ENCODE measurements at regions not wholly inside any gene's neighbourhood (a gene's known extent, or its start where the extent isn't known, plus 50 kb on each side); places are given as distances from the start of the nearest gene placed in this dataset.

- POLR2A ChIA-PET, result no interaction called here
- H3K27ac Mint-ChIP-seq, result no peak overlapping the region
- no peaks in the 10 kb centered on the region for H3K27me3 Mint-ChIP-seq
- no peaks in the 10 kb centered on the region for H3K36me3 Mint-ChIP-seq (ENCODE audit: low read depth)
- DNase-seq, result no peak
- H3K9me3 Mint-ChIP-seq, result no peaks in the 10 kb centered on the region
- no peak overlapping the region for H3K4me3 Mint-ChIP-seq
- CTCF ChIA-PET, result interaction anchor here (1.3 kb wide), 1 partner anchor 17 kb away, joined by 3 read pairs; no protein-coding TSS in a partner anchor
- no peaks in the 10 kb centered on the region for H3K4me1 Mint-ChIP-seq
These were observed 214.2 kb downstream of the SUDS3 start for GRCh38 chr12:118590406-118591150.

GRCh38 chr12:118603610-118604361 lies 227.4 kb downstream of the SUDS3 start:
- H3K4me3 Mint-ChIP-seq, result no peak overlapping the region
- ChIA-PET POLR2A (no interaction called here), CTCF (no interaction called here)

GRCh38 chr12:118606690-118607089 lies 230.3 kb downstream of the SUDS3 start:
- Mint-ChIP-seq H3K36me3 (ENCODE audit: low read depth) (no peaks in the 10 kb centered on the region), H3K4me3 (no peak overlapping the region), H3K27me3 (no peaks in the 10 kb centered on the region), H3K27ac (no peak overlapping the region), H3K9me3 (peaks cover 3% of the 10 kb centered on the region), H3K4me1 (no peaks in the 10 kb centered on the region)
- no peak for DNase-seq
- CTCF ChIA-PET, result no interaction called here
- POLR2A ChIA-PET, result no interaction called here

More at GRCh38 chr12:118603610-118604361, 227.4 kb downstream of the SUDS3 start:
- peaks cover 3% of the 10 kb centered on the region for H3K9me3 Mint-ChIP-seq
- H3K27ac Mint-ChIP-seq, result no peak overlapping the region
- no peaks in the 10 kb centered on the region for H3K27me3 Mint-ChIP-seq
- DNase-seq, result no peak
- no peaks in the 10 kb centered on the region for H3K4me1 Mint-ChIP-seq
- H3K36me3 Mint-ChIP-seq (ENCODE audit: low read depth), result no peaks in the 10 kb centered on the region

GRCh38 chr12:118607831-118608230 lies 231.5 kb downstream of the SUDS3 start:
- Mint-ChIP-seq H3K27me3 (no peaks in the 10 kb centered on the region), H3K36me3 (ENCODE audit: low read depth) (no peaks in the 10 kb centered on the region), H3K27ac (no peak overlapping the region), H3K4me1 (no peaks in the 10 kb centered on the region), H3K4me3 (no peak overlapping the region), H3K9me3 (peaks cover 3% of the 10 kb centered on the region)
- ChIA-PET POLR2A (no interaction called here), CTCF (interaction anchor here (0.6 kb wide), 1 partner anchor 646 kb away, joined by 5 read pairs; no protein-coding TSS in a partner anchor)
- no peak for DNase-seq

GRCh38 chr12:118608770-118609344 lies 232.5 kb downstream of the SUDS3 start:
- Mint-ChIP-seq H3K27me3 (no peaks in the 10 kb centered on the region), H3K9me3 (peaks cover 7% of the 10 kb centered on the region), H3K36me3 (ENCODE audit: low read depth) (no peaks in the 10 kb centered on the region), H3K4me1 (no peaks in the 10 kb centered on the region), H3K4me3 (no peak overlapping the region), H3K27ac (no peak overlapping the region)
- ChIA-PET CTCF (no interaction called here), POLR2A (no interaction called here)
- no peak for DNase-seq

- H3K36me3 Mint-ChIP-seq (ENCODE audit: low read depth), result no peaks in the 10 kb centered on the region
- H3K9me3 Mint-ChIP-seq, result peaks cover 7% of the 10 kb centered on the region
- H3K27me3 Mint-ChIP-seq, result no peaks in the 10 kb centered on the region
- no peak overlapping the region for H3K4me3 Mint-ChIP-seq
- DNase-seq, result no peak
- ChIA-PET POLR2A (interaction anchor here (0.6 kb wide), 1 partner anchor 427 kb away, joined by 3 read pairs; no protein-coding TSS in a partner anchor), CTCF (no interaction called here)
- no peaks in the 10 kb centered on the region for H3K4me1 Mint-ChIP-seq
- no peak overlapping the region for H3K27ac Mint-ChIP-seq
These were observed 234.9 kb downstream of the SUDS3 start for GRCh38 chr12:118611295-118611694.

- Mint-ChIP-seq H3K36me3 (ENCODE audit: low read depth) (no peaks in the 10 kb centered on the region), H3K27ac (no peak overlapping the region)
- POLR2A ChIA-PET, result no interaction called here
These were observed 235.4 kb downstream of the SUDS3 start for GRCh38 chr12:118611770-118612169.

GRCh38 chr12:118617611-118618450 lies 241.5 kb downstream of the SUDS3 start:
- H3K4me3 Mint-ChIP-seq, result no peak overlapping the region
- ChIA-PET POLR2A (no interaction called here), CTCF (no interaction called here)
- no peak for DNase-seq
- no peaks in the 10 kb centered on the region for H3K4me1 Mint-ChIP-seq
- peaks cover 8% of the 10 kb centered on the region for H3K9me3 Mint-ChIP-seq
- H3K27me3 Mint-ChIP-seq, result no peaks in the 10 kb centered on the region
- H3K36me3 Mint-ChIP-seq (ENCODE audit: low read depth), result no peaks in the 10 kb centered on the region
- no peak overlapping the region for H3K27ac Mint-ChIP-seq

More at GRCh38 chr12:118611770-118612169, 235.4 kb downstream of the SUDS3 start:
- peaks cover 7% of the 10 kb centered on the region for H3K9me3 Mint-ChIP-seq
- no peaks in the 10 kb centered on the region for H3K27me3 Mint-ChIP-seq
- CTCF ChIA-PET, result interaction anchor here (1.4 kb wide), 1 partner anchor 13 kb away, joined by 3 read pairs; no protein-coding TSS in a partner anchor
- no peak for DNase-seq
- H3K4me3 Mint-ChIP-seq, result no peak overlapping the region
- no peaks in the 10 kb centered on the region for H3K4me1 Mint-ChIP-seq

- Mint-ChIP-seq H3K27ac (no peak overlapping the region), H3K4me3 (no peak overlapping the region), H3K27me3 (no peaks in the 10 kb centered on the region), H3K9me3 (peaks cover 3% of the 10 kb centered on the region), H3K36me3 (ENCODE audit: low read depth) (no peaks in the 10 kb centered on the region), H3K4me1 (no peaks in the 10 kb centered on the region)
- no peak for DNase-seq
- POLR2A ChIA-PET, result no interaction called here
- CTCF ChIA-PET, result no interaction called here
These were observed 242.3 kb downstream of the SUDS3 start for GRCh38 chr12:118618695-118619094.

- ChIA-PET POLR2A (no interaction called here), CTCF (no interaction called here)
- H3K27me3 Mint-ChIP-seq, result no peaks in the 10 kb centered on the region
These were observed 248.8 kb downstream of the SUDS3 start for GRCh38 chr12:118625050-118625675.

GRCh38 chr12:118633071-118633470 lies 256.7 kb downstream of the SUDS3 start:
- Mint-ChIP-seq H3K27ac (no peak overlapping the region), H3K4me3 (no peak overlapping the region), H3K9me3 (no peaks in the 10 kb centered on the region), H3K36me3 (ENCODE audit: low read depth) (no peaks in the 10 kb centered on the region), H3K27me3 (no peaks in the 10 kb centered on the region), H3K4me1 (no peaks in the 10 kb centered on the region)
- POLR2A ChIA-PET, result no interaction called here
- CTCF ChIA-PET, result interaction anchor here (0.6 kb wide), 1 partner anchor 21 kb away, joined by 3 read pairs; no protein-coding TSS in a partner anchor
- no peak for DNase-seq

More at GRCh38 chr12:118625050-118625675, 248.8 kb downstream of the SUDS3 start:
- H3K4me3 Mint-ChIP-seq, result no peak overlapping the region
- H3K27ac Mint-ChIP-seq, result no peak overlapping the region
- DNase-seq, result no peak
- H3K36me3 Mint-ChIP-seq (ENCODE audit: low read depth), result no peaks in the 10 kb centered on the region
- H3K4me1 Mint-ChIP-seq, result no peaks in the 10 kb centered on the region
- peaks cover 5% of the 10 kb centered on the region for H3K9me3 Mint-ChIP-seq

- CTCF ChIA-PET, result no interaction called here
- no peak overlapping the region for H3K27ac Mint-ChIP-seq
- POLR2A ChIA-PET, result no interaction called here
- no peaks in the 10 kb centered on the region for H3K27me3 Mint-ChIP-seq
- H3K4me3 Mint-ChIP-seq, result no peak overlapping the region
- DNase-seq, result no peak
- H3K36me3 Mint-ChIP-seq (ENCODE audit: low read depth), result no peaks in the 10 kb centered on the region
- no peaks in the 10 kb centered on the region for H3K4me1 Mint-ChIP-seq
- H3K9me3 Mint-ChIP-seq, result no peaks in the 10 kb centered on the region
These were observed 258.9 kb downstream of the SUDS3 start for GRCh38 chr12:118635276-118635675.

Data from activated CD4-positive, alpha-beta T cell treated with anti-CD3 and anti-CD28 coated beads, Interleukin-2, amount 10 ng/mL, durations not matched to agents 7 days and 5 days (primary cell).